Dendritic cell treated with granulocyte-macrophage colony-stimulating factor and Interleukin-4, amounts not matched to agents 40 ng/mL and 50 ng/mL, for 4 days (primary cell): ENCODE measurements at regions not wholly inside any gene's neighbourhood (a gene's known extent, or its start where the extent isn't known, plus 50 kb on each side); places are given as distances from the start of the nearest gene placed in this dataset.

Source experiments
- H3K27ac Mint-ChIP-seq: one replicate; pipeline ENCODE4 v1.8.0; 2022; ENCODE audit warnings: mild to moderate bottlenecking, mixed read lengths
- H3K27me3 Mint-ChIP-seq: one replicate; pipeline ENCODE4 v1.8.0; 2022; ENCODE audit warnings: mild to moderate bottlenecking, mixed read lengths
- H3K36me3 Mint-ChIP-seq: one replicate; pipeline ENCODE4 v1.8.0; 2022; ENCODE audit warnings: low read depth, mixed read lengths
- H3K4me1 Mint-ChIP-seq: one replicate; pipeline ENCODE4 v1.8.0; 2022; ENCODE audit warnings: low read depth, mixed read lengths
- H3K4me3 Mint-ChIP-seq: one replicate; pipeline ENCODE4 v1.8.0; 2022; ENCODE audit warnings: mild to moderate bottlenecking, moderate library complexity, mixed read lengths
- H3K9me3 Mint-ChIP-seq: one replicate; pipeline ENCODE4 v1.8.0; 2022; ENCODE audit warnings: mixed read lengths
- intact Hi-C: fragments of 100-400 bp; cut with micrococcal nuclease; formaldehyde crosslinking; loops from one replicate; pipeline ENCODE4 v1.15.0; 2022

DNA sequence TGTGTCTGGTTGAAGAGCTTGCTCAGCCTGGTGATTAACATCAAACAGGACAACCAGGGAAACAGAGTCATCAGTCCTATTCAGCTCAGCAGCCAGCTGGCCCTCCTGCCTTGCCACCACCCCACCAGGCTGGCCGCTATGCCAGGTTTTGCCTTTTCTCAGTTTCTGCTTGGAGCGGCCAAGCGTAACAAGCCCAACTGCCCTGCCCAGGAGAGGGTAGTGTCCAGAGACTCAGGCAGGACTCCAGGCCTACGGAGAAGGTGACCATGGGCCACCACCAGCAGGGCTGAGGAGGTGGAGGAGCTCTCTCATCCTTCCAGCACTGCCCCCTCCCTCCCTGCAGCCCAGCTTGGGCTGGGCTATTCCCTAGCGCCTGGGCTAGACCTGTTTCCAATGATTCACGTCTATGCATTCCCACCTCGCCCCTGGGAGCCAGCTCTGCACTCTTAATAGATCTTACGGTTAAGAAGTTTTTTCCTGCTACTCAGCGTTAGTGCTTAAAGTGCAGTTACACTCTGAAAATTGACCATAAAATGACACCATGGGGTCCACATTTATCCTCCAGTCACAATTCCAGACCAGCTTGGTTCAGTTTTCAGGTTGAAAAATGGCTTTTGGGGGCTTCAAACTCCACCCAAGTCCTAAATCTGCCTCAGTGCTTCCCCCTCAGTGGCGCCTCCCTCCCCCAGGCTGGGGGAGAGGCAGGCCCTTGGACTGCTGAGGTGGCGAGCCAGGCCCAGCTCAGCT, 124.0 kb upstream of the PJA1 start:
- H3K36me3 Mint-ChIP-seq, result no peaks in the 10 kb centered on the region
- H3K27ac Mint-ChIP-seq, result no peak overlapping the region
- peaks cover 10% of the 10 kb centered on the region for H3K27me3 Mint-ChIP-seq
- intact Hi-C loops, result loop anchor here (5.0 kb wide), 1 partner anchor 467 kb away; no protein-coding TSS in a partner anchor
- H3K4me3 Mint-ChIP-seq, result no peak overlapping the region
- H3K9me3 Mint-ChIP-seq, result no peaks in the 10 kb centered on the region
- H3K4me1 Mint-ChIP-seq, result no peaks in the 10 kb centered on the region

DNA sequence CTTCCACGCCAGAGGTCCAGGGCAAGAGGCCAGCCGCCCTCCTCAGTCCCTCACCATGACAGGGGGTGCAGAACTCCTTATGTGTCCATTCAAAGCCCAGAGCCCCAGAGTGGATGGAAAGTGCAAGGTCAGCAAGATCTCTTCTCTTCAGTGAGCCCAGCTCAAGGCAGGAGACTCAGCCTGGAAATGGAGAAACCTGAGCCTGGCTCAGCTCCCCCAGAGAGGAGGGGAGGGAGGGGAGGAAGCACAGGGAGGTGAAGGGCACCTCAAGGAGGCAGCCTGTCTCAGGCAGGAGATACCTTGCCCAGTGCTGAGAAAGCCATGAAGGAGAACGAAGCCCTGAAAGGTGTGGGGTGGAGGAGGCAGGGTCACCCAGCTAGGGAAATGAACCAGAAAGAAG, 121.8 kb upstream of the PJA1 start:
- intact Hi-C loops, result loop anchor here (5.0 kb wide), 1 partner anchor 465 kb away; no protein-coding TSS in a partner anchor
- Mint-ChIP-seq H3K4me3 (no peak overlapping the region), H3K36me3 (no peaks in the 10 kb centered on the region), H3K27me3 (peaks cover 12% of the 10 kb centered on the region), H3K9me3 (no peaks in the 10 kb centered on the region), H3K27ac (no peak overlapping the region), H3K4me1 (no peaks in the 10 kb centered on the region)

DNA sequence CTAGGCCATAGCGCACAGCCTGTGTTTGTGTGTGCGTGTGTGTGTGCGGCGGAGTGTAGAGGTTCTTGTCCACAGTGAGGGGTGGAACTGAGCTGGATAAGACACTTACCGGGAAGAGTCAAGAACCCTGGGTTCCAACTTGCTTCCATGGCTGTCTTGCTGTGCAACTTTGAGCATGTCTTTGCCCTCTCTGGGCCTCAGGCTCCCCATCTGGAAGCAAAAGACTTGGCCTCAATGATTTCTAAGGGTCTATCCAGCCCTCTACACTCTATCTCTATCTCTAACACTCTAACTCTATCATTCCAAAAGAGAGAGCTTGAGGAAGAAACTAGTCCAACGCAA, 121.3 kb upstream of the PJA1 start:
- Mint-ChIP-seq H3K36me3 (no peaks in the 10 kb centered on the region), H3K9me3 (no peaks in the 10 kb centered on the region), H3K27me3 (peaks cover 12% of the 10 kb centered on the region), H3K4me1 (no peaks in the 10 kb centered on the region), H3K4me3 (no peak overlapping the region), H3K27ac (no peak overlapping the region)
- intact Hi-C loops, result loop anchor here (5.0 kb wide), 1 partner anchor 464 kb away; no protein-coding TSS in a partner anchor

DNA sequence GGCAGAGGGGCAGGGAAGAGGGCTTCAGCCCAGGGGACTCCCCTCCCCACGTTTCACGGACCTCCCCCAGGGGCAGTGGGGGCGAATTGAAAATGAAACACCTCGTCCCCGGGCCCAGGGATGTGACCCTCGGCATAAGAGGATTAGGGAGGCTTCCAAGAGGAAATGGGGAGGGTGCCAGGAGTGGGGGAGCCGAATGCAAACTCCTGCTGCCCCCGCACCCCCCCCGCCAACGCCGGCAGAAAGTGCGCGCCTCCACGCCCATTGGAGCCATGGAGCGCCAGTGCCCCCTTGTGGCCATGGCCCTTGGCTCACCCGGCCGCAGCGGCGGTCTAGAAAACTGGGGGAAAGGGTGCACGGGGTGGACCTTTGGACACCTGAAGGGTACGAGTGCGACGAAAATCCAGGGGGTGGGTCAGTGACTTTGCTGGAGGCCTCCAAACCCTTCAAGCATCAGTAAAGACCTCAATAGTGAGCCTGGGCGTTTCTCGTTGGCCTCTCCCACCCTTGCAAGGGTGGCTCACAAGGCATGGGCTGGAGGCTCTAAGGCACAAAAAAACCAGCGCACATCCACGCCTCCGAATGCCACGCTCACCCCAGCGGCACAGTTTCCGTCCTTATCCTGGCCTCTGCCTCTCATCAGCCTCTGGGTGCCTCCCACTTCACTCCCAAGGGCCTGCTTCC, 120.8 kb upstream of the PJA1 start:
- Mint-ChIP-seq H3K36me3 (no peaks in the 10 kb centered on the region), H3K4me3 (peak overlapping the region; percentile 54), H3K4me1 (no peaks in the 10 kb centered on the region), H3K27me3 (peaks cover 11% of the 10 kb centered on the region), H3K27ac (no peak overlapping the region), H3K9me3 (no peaks in the 10 kb centered on the region)
- intact Hi-C loops, result loop anchor here (5.0 kb wide), 1 partner anchor 464 kb away; no protein-coding TSS in a partner anchor

DNA sequence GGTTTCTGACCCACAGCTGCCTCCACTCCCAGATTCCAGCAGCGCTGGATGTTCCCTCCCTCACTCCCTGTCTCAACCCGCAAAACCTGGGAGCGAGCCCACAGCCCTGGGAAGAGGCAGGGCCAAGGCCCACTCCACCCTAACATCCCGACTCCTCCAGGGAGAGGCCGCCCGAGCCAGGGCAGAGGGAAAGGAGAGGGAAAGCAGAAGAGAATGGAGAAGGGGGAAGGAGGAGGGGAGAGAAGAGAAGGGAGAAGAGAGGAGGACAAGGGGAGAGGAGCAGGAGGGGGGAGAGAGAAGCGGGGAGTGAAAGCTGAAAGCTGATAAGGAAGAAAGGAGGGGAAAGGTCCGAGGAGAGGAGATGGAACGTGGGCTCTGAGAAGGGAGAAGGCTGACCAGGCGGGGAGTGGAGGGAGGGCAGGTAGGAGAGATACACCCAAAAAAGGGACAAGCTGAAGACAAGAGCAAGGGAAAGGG, 120.2 kb upstream of the PJA1 start:
- Mint-ChIP-seq H3K4me3 (peak overlapping the region; percentile 54), H3K27ac (no peak overlapping the region)
- intact Hi-C loops, result loop anchor here (5.0 kb wide), 1 partner anchor 463 kb away; no protein-coding TSS in a partner anchor

DNA sequence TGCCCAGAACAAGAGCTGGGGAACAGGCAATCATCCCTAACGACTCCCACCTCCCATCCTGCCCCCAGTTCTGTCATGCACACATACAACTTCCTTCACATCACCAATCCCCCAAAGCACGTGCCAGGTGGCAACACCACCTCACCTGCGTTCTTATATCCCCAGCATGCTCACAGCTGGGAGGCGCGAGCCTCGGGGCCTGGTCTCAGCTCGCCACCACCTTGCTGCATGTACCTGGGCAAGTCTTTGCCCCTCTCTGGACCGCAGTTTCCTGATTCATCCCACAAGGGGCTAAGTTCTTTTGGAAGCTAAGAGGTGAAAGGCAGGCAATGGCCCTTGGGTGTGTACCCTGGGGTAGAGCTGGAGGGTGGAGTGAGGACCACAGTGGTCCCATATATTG, 119.2 kb upstream of the PJA1 start:
- Mint-ChIP-seq H3K4me1 (no peaks in the 10 kb centered on the region), H3K36me3 (no peaks in the 10 kb centered on the region), H3K4me3 (no peak overlapping the region), H3K27ac (no peak overlapping the region), H3K27me3 (peaks cover 11% of the 10 kb centered on the region), H3K9me3 (no peaks in the 10 kb centered on the region)
- intact Hi-C loops, result no loop called here

More for the DNA sequence above, 120.2 kb upstream of the PJA1 start:
- peaks cover 11% of the 10 kb centered on the region for H3K27me3 Mint-ChIP-seq
- no peaks in the 10 kb centered on the region for H3K36me3 Mint-ChIP-seq
- no peaks in the 10 kb centered on the region for H3K4me1 Mint-ChIP-seq
- H3K9me3 Mint-ChIP-seq, result no peaks in the 10 kb centered on the region

DNA sequence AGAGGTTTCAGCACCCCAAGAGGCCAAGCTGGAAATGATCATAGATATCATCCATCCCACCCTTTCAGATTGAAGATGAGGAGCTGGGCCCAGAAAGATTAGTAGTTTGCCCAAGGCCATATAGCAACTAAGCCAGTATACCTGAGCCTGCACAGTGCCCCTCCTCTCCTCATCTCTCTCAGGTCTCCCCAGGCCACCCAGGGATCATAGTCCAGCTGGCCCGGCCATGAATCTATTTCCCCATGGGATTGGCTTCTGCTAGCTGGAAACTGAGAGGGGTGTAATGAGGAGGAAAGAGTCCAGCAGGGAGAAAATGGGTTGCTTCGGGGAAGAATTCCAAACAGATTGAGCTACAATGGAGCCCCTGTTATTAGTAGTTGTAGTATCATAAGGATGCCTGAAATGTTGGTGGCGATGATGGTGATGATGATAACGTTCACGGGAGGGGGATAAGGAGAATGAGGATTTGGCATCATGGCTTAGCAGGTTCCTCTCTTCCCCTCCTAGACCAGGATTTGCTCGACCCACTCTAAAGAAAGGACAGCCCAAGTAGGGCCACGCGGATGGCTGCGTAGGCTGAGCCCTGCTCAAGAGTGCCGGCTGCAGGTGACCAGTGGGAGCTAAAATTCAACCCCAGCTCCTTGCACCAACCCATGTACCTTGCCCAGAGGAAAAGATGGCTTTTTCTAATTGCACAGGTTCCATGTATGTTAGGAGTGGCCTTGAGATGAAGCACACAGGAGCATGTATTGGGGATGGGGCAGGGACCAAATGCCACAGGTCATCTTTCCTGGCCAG, 117.8 kb upstream of the PJA1 start:
- no peak overlapping the region for H3K4me3 Mint-ChIP-seq
- H3K27me3 Mint-ChIP-seq, result peaks cover 11% of the 10 kb centered on the region
- no peaks in the 10 kb centered on the region for H3K36me3 Mint-ChIP-seq
- no peaks in the 10 kb centered on the region for H3K4me1 Mint-ChIP-seq
- intact Hi-C loops, result no loop called here
- H3K9me3 Mint-ChIP-seq, result no peaks in the 10 kb centered on the region
- H3K27ac Mint-ChIP-seq, result no peak overlapping the region

DNA sequence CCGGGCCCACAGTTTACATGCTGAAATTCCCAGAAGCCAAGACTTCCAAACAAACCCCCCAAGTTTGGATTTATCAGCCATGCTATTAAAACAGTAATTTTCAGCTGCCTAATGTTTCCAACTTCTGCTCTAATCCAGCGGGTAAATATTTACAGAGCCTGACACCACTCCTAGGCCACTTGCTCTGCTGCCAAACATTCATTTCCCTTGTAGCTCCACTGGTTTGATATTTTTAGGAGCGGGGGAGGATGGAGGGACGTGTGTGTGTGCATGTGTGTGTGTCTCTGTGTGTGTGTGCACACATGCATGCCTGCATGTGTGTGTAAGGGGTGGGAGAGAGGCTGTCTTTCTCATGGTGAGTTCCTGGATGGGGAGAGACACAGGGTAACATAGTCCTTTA, 115.7 kb upstream of the PJA1 start:
- Mint-ChIP-seq H3K27me3 (peaks cover 7% of the 10 kb centered on the region), H3K36me3 (no peaks in the 10 kb centered on the region), H3K9me3 (no peaks in the 10 kb centered on the region), H3K27ac (no peak overlapping the region), H3K4me3 (no peak overlapping the region), H3K4me1 (no peaks in the 10 kb centered on the region)
- intact Hi-C loops, result no loop called here

DNA sequence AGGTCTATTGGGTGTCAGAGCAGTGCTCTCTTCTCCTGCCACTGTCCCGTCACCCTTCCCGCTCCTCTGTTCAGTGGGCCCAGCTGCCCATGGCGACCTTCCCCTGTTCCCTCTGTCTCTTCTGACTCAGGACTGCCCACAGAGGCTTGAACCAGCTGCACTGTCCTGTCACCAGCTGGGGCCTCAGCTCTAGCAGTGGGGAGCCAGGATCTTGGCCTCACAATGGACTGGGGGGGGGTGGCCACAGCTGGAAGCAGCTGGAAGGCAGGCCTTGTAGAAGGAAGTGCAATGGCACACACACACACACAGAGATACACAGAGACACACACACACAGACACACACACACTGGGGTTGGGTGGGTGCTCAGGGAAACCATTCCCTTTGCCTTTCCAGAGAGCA, 114.0 kb upstream of the PJA1 start:
- Mint-ChIP-seq H3K27ac (no peak overlapping the region), H3K4me3 (no peak overlapping the region), H3K4me1 (no peaks in the 10 kb centered on the region), H3K27me3 (peaks cover 2% of the 10 kb centered on the region), H3K36me3 (no peaks in the 10 kb centered on the region), H3K9me3 (no peaks in the 10 kb centered on the region)
- intact Hi-C loops, result no loop called here

DNA sequence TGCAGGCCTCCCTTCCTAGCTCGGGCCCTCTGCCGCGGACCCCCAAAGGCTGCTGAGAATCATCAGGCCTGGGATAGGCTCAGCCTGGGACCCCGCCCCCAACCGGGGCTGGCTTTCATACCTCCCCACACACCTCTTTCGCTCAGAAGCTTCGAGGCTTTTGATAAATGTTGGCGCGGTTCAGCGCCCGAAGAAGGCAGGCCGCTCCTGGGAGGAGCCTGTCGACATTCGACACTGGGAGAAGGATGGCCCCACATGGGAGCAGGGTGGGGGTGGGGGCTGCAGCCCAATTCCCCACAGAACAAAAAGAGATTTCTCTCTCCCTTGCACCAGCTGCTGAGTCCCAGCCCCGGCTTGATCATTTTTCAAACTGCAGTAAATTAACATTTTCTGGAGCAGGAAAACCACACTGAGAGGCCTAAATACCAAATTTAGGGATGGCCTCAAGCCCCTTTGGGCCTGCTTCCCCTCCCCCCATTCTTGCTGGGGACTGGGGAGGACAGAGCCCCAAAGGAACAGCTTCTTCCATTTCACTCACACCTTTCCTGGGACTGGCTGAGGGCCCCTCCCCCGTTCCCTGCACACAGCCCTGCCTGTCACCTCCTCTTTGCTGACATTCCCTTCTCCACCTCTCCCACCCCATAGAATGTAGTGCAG, 112.9 kb upstream of the PJA1 start:
- no peaks in the 10 kb centered on the region for H3K9me3 Mint-ChIP-seq
- H3K4me1 Mint-ChIP-seq, result no peaks in the 10 kb centered on the region
- H3K4me3 Mint-ChIP-seq, result no peak overlapping the region
- no peak overlapping the region for H3K27ac Mint-ChIP-seq
- intact Hi-C loops, result no loop called here
- H3K36me3 Mint-ChIP-seq, result no peaks in the 10 kb centered on the region
- H3K27me3 Mint-ChIP-seq, result no peaks in the 10 kb centered on the region

DNA sequence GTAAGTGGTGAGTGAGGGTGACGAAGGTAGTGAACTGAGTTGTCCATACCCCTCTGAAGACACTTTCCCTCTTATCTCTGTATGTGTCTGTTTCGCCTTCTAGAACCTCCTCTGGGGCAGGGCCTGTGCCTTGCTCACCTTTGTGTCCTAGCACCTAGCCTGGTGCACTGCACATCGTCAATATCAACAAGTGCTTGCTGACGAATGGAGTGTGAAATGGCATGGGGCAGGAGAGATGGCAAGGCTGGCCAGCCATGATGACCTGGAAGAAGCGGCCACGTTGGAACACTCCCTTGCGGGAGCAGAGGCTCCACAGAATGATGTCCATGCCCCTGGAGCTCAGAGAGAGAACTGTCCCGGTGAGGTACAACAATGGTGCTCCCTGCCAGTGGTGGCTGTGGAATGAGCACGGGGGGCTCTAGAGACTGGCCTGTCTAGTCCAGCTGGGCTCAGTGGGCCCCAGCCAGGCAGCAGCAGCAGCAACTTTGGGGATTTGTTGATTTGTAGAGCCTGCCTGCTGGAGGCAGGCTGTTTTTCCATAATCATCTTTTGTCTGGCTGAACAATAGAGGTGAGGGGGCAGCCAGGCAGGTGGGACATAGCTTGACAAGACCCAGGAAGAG, 112.2 kb upstream of the PJA1 start:
- Mint-ChIP-seq H3K36me3 (no peaks in the 10 kb centered on the region), H3K4me1 (no peaks in the 10 kb centered on the region), H3K27ac (no peak overlapping the region), H3K27me3 (no peaks in the 10 kb centered on the region), H3K4me3 (no peak overlapping the region), H3K9me3 (no peaks in the 10 kb centered on the region)
- intact Hi-C loops, result no loop called here

DNA sequence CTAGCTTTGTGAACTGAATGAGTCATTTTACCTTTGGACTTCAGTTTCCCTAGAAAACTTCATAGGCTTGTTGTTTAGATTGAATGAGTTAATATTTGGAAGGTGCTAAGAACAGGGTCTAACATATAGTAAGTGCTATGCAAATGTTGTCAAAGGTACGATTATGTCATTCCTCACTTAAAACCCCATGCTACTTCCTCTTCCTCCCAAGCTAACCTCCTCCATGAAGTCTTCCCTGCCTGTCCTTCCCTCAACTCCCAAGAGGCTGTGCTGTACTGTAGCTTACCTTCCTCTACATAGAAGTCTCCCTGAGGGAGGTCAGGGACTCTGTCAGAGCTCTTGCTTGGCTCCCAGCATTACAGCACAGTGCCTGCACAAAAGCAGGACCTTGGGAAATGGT, 103.4 kb upstream of the PJA1 start:
- H3K27me3 Mint-ChIP-seq, result peaks cover 4% of the 10 kb centered on the region
- H3K4me3 Mint-ChIP-seq, result no peak overlapping the region
- intact Hi-C loops, result no loop called here
- H3K4me1 Mint-ChIP-seq, result no peaks in the 10 kb centered on the region
- no peak overlapping the region for H3K27ac Mint-ChIP-seq
- no peaks in the 10 kb centered on the region for H3K36me3 Mint-ChIP-seq
- H3K9me3 Mint-ChIP-seq, result no peaks in the 10 kb centered on the region

DNA sequence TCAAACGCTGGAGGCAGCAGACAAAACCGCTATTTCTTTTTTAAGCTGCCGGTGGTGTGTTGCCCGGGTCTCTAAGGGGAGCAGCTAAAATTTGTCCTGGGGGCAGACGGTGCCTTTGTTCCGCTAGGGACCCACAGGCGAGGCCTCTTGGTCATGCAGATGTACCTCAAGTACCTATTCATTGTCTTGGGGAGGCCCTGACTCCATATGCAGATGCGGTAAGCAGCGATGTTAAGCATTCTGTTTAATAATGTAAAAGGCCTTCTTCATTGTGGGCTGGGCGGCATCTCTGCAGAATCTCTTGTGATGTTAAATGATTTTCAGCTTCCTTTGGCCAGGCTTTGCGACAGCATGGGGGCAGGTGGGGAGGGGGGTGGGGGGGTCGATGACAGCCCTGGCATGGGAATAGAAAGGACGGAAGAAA, 98.9 kb upstream of the PJA1 start:
- Mint-ChIP-seq H3K27ac (no peak overlapping the region), H3K4me1 (no peaks in the 10 kb centered on the region), H3K27me3 (peaks cover 14% of the 10 kb centered on the region), H3K36me3 (no peaks in the 10 kb centered on the region), H3K4me3 (no peak overlapping the region), H3K9me3 (no peaks in the 10 kb centered on the region)
- intact Hi-C loops, result no loop called here
